ENCODE measurements at regions not wholly inside any gene's neighbourhood (a gene's known extent, or its start where the extent isn't known, plus 50 kb on each side); places are given as distances from the start of the nearest gene placed in this dataset.
"Not testable (repeated sequence)": the region's sequence is repeated elsewhere in the genome, so short reads cannot be mapped to it uniquely, and the experiment has no call there.

- H3K4me3 Mint-ChIP-seq, result no peak overlapping the region
- peaks cover 6% of the 10 kb centered on the region for H3K27me3 Mint-ChIP-seq
- no peak for ATAC-seq
- CTCF ChIA-PET, result no interaction called here
- intact Hi-C loops (cut with micrococcal nuclease), result no loop called here
- TF ChIP-seq CTCF (IDR thresholded peaks at IDR 0.05), result no peak
- no peaks in the 10 kb centered on the region for H3K4me1 Mint-ChIP-seq (ENCODE audit: low read depth)
- no peak overlapping the region for H3K27ac Mint-ChIP-seq
- peaks cover 8% of the 10 kb centered on the region for H3K36me3 Mint-ChIP-seq (ENCODE audit: low read depth)
- POLR2A ChIA-PET, result no interaction called here
- H3K9me3 Mint-ChIP-seq, result peaks cover 20% of the 10 kb centered on the region
- peak; percentile 2 for DNase-seq
These were observed 65.7 kb upstream of the PKN2 start for GRCh38 chr1:88618331-88618730.

GRCh38 chr1:88623101-88623500 is 61.0 kb upstream of the PKN2 start:
- H3K4me1 Mint-ChIP-seq (ENCODE audit: low read depth); H3K27ac Mint-ChIP-seq; H3K27me3 Mint-ChIP-seq; H3K4me3 Mint-ChIP-seq; DNase-seq; ATAC-seq; H3K36me3 Mint-ChIP-seq (ENCODE audit: low read depth); intact Hi-C loops (cut with micrococcal nuclease); POLR2A ChIA-PET: not testable (repeated sequence)
- CTCF ChIA-PET, result interaction anchor here (0.6 kb wide), 1 partner anchor 33 kb away, joined by 3 read pairs; no protein-coding TSS in a partner anchor
- peaks cover 10% of the 10 kb centered on the region for H3K9me3 Mint-ChIP-seq

Data from activated CD8-positive, alpha-beta T cell treated with anti-CD3 and anti-CD28 coated beads for 36 hours (primary cell).